Upper lobe of left lung (tissue), 6 donors: ENCODE measurements at regions not wholly inside any gene's neighbourhood (a gene's known extent, or its start where the extent isn't known, plus 50 kb on each side); places are given as distances from the start of the nearest gene placed in this dataset.

Source experiments
- ATAC-seq, 2 donors: fragments of 200-7000 bp; cut with Tn5 transposase; one replicate each; pipeline ENCODE4 v1.9.1; 2022; ENCODE audit warnings: mild to moderate bottlenecking in 2 of 2, moderate library complexity in 2 of 2; ENCODE audit not compliant: low FRiP score in 2 of 2
- DNase-seq, 2 donors: peaks; one replicate each; pipeline ENCODE4 v3.0.0-alpha.2; 2019 to 2020
- H3K27ac ChIP-seq, 4 donors: fragments of 200-600 bp; sonication (generic); one replicate each; pipeline ENCODE4 v1.5.1; 2016 to 2019
- H3K27me3 ChIP-seq, 4 donors: fragments of 200-600 bp; sonication (generic); one replicate each; pipeline ENCODE4 v1.5.1; 2017 to 2019
- H3K36me3 ChIP-seq, 4 donors: fragments of 200-600 bp; sonication (generic); one replicate each; pipeline ENCODE4 v1.5.1; 2016 to 2019
- H3K4me1 ChIP-seq, 4 donors: fragments of 200-600 bp; sonication (generic); one replicate each; pipeline ENCODE4 v1.5.1; 2018 to 2019
- H3K4me3 ChIP-seq, 4 donors: fragments of 200-600 bp; sonication (generic); one replicate each; pipeline ENCODE4 v1.5.1; 2017 to 2019; ENCODE audit warnings: mild to moderate bottlenecking in 2 of 4, moderate library complexity in 1 of 4
- H3K9me3 ChIP-seq, 4 donors: fragments of 200-600 bp; sonication (generic); one replicate each; pipeline ENCODE4 v1.5.1; 2018 to 2019
- CTCF ChIP-seq, 6 experiments: fragments of 450-650 bp in 4 of 6; fragments of 200-600 bp in 2 of 6; sonication (generic) in 2 of 6; IDR thresholded peaks; one replicate each; pipeline ENCODE4 v1.5.1; 2016 to 2019; ENCODE audit warnings: antibody characterized with exemption in 6 of 6
- EP300 ChIP-seq, 4 donors: sonication (generic); formaldehyde crosslinking; IDR thresholded peaks; one replicate each; pipeline ENCODE4 v1.5.1; 2017; ENCODE audit warnings: antibody characterized with exemption in 4 of 4, control low read depth in 2 of 4
- POLR2A ChIP-seq, 4 donors: fragments of 450-650 bp; IDR thresholded peaks; one replicate each; pipeline ENCODE4 v1.5.1; 2016 to 2017; ENCODE audit warnings: antibody characterized with exemption in 4 of 4, mild to moderate bottlenecking in 2 of 4
- POLR2AphosphoS5 ChIP-seq, 2 donors: sonication (generic); formaldehyde crosslinking; IDR thresholded peaks; one replicate each; pipeline ENCODE4 v1.5.1; 2017; ENCODE audit warnings: antibody characterized with exemption in 2 of 2
- WGBS, 2 donors: methylation state at CpG; one replicate each; pipeline ENCODE4 v1.1.5; 2017 to 2018; 5-methylcytosine and 5-hydroxymethylcytosine counted together
- donor health status: DM: no; HTN: no; CAD: no; lungs with moderate emphysema.
- donor health status: DM: no; HTN: yes; CAD: no; lungs with severe emphysema.

- no peaks in the 10 kb centered on the region for H3K27me3 ChIP-seq
- H3K4me3 ChIP-seq = no peak overlapping the region
- H3K27ac ChIP-seq = no peak overlapping the region
- H3K4me1 ChIP-seq = no peaks in the 10 kb centered on the region
- no peak for DNase-seq
- H3K36me3 ChIP-seq = no peaks in the 10 kb centered on the region
- no peak for TF ChIP-seq CTCF (IDR thresholded peaks at IDR 0.05)
- no peak for ATAC-seq
- H3K9me3 ChIP-seq = no peaks in the 10 kb centered on the region
These were observed 122.2 kb downstream of the ANXA5 start for GRCh38 chr4:121574618-121575017.

GRCh38 chr4:121567748-121568147 lies 129.0 kb downstream of the ANXA5 start:
- no peaks in the 10 kb centered on the region for H3K9me3 ChIP-seq
- DNase-seq (no peak), ATAC-seq (no peak)
- TF ChIP-seq CTCF (IDR thresholded peaks at IDR 0.05) (no peak), POLR2AphosphoS5 (IDR thresholded peaks at IDR 0.05) (no peak), EP300 (IDR thresholded peaks at IDR 0.05) (no peak), POLR2A (IDR thresholded peaks at IDR 0.05) (no peak)
- no peak overlapping the region for H3K4me3 ChIP-seq
- no peak overlapping the region for H3K27ac ChIP-seq
- WGBS, 2 donors = 80 to 93% methylated on average over 3 of the region's 4 CpGs
- H3K36me3 ChIP-seq = no peaks in the 10 kb centered on the region
- H3K4me1 ChIP-seq = peaks cover 0 to 16% (median 4%) of the 10 kb centered on the region in 4 donors
- no peaks in the 10 kb centered on the region for H3K27me3 ChIP-seq

GRCh38 chr4:121564840-121565375 lies 131.9 kb downstream of the ANXA5 start:
- peak; percentile 44 to 81 for ATAC-seq

GRCh38 chr4:121562811-121563210 lies 134.0 kb downstream of the ANXA5 start:
- peak in 1 of 2 donors; percentile 42 for DNase-seq
- Histone ChIP-seq H3K36me3 (no peaks in the 10 kb centered on the region), H3K4me3 (no peak overlapping the region), H3K27ac (no peak overlapping the region), H3K4me1 (peaks cover 0 to 16% (median 4%) of the 10 kb centered on the region in 4 donors), H3K27me3 (no peaks in the 10 kb centered on the region), H3K9me3 (no peaks in the 10 kb centered on the region)
- TF ChIP-seq POLR2AphosphoS5 (IDR thresholded peaks at IDR 0.05) (no peak), EP300 (IDR thresholded peaks at IDR 0.05) (no peak), CTCF (IDR thresholded peaks at IDR 0.05) (no peak), POLR2A (IDR thresholded peaks at IDR 0.05) (no peak)
- WGBS, 2 donors = 61 to 74% methylated on average over 2 of the region's 2 CpGs
- peak in 1 of 2 donors; percentile 46 for ATAC-seq

More at GRCh38 chr4:121564840-121565375, 131.9 kb downstream of the ANXA5 start:
- Histone ChIP-seq H3K4me1 (peaks cover 0 to 16% (median 4%) of the 10 kb centered on the region in 4 donors), H3K36me3 (no peaks in the 10 kb centered on the region), H3K27me3 (no peaks in the 10 kb centered on the region), H3K4me3 (no peak overlapping the region), H3K9me3 (no peaks in the 10 kb centered on the region), H3K27ac (peak overlapping the region; percentile 27 to 40 (median 34))
- WGBS, 2 donors = 30 to 33% methylated on average over 5 of the region's 5 CpGs
- peak in 1 of 2 donors; percentile 33 for DNase-seq
- TF ChIP-seq POLR2A (IDR thresholded peaks at IDR 0.05) = no peak
- peak in 1 of 4 donors; percentile 76 for TF ChIP-seq EP300 (IDR thresholded peaks at IDR 0.05)

- 60 to 61% methylated on average over 4 of the region's 4 CpGs for WGBS, 2 donors
- Histone ChIP-seq H3K4me1 (peaks cover 2 to 18% (median 8%) of the 10 kb centered on the region in 4 donors), H3K27me3 (no peaks in the 10 kb centered on the region), H3K27ac (peak overlapping the region; percentile 1 to 40 (median 35)), H3K36me3 (no peaks in the 10 kb centered on the region), H3K4me3 (no peak overlapping the region), H3K9me3 (no peaks in the 10 kb centered on the region)
- no peak for DNase-seq
- peak; percentile 61 to 81 for ATAC-seq
- TF ChIP-seq EP300 (IDR thresholded peaks at IDR 0.05) (peak in 1 of 4 donors; percentile 31), POLR2A (IDR thresholded peaks at IDR 0.05) (no peak)
These were observed 141.3 kb downstream of the ANXA5 start for GRCh38 chr4:121555315-121556107.
